GM21619 (cell line): ENCODE measurements at regions not wholly inside any gene's neighbourhood (a gene's known extent, or its start where the extent isn't known, plus 50 kb on each side); places are given as distances from the start of the nearest gene placed in this dataset.
"Not testable (repeated sequence)": the region's sequence is repeated elsewhere in the genome, so short reads cannot be mapped to it uniquely, and the experiment has no call there.

Experiments used
- ATAC-seq: cut with Tn5 transposase; IDR thresholded peaks from one replicate; pipeline ENCODE4 v1.9.1; 2021; ENCODE audit not compliant: unreplicated experiment

GRCh38 chr4:154907345-154908045 is 126.4 kb downstream of the RBM46 start:
- ATAC-seq, result not testable (repeated sequence)

- ATAC-seq, result no peak
Observed at GRCh38 chr4:154908168-154908567, 127.1 kb downstream of the RBM46 start.

- ATAC-seq, result no peak
Observed at GRCh38 chr4:154911097-154911496, 130.0 kb downstream of the RBM46 start.

- ATAC-seq, result no peak
Observed at GRCh38 chr4:154911608-154912098, 130.6 kb downstream of the RBM46 start.

GRCh38 chr4:154916068-154916467 is 135.0 kb downstream of the RBM46 start:
- no peak for ATAC-seq

DNA sequence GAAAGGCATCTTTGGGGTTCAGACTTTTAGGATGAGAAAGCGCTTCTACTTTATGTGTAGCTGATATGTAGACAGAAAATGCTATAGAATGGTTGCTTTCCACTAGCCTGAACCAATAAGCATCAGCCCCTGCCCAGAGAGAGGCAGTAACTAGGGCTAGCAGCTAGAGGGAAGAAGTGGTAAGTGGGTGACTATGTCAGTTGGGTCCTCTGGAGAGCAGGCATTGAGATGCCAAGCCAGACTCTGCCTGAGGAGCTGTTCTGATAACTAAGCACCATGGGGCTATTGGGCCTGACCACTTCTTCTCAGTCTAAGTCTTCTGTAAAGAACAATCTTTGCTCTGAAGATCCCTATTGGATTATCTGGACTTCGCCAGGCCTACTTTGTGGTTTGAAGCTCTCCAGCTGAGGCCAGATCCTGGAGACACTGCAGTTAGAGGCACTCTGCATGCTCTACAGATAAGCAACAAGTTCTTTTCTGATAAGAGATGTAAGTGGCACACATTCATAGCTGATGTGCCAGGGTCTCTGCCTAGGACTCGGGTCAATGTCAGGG is 146.1 kb downstream of the RBM46 start:
- ATAC-seq, result no peak

DNA sequence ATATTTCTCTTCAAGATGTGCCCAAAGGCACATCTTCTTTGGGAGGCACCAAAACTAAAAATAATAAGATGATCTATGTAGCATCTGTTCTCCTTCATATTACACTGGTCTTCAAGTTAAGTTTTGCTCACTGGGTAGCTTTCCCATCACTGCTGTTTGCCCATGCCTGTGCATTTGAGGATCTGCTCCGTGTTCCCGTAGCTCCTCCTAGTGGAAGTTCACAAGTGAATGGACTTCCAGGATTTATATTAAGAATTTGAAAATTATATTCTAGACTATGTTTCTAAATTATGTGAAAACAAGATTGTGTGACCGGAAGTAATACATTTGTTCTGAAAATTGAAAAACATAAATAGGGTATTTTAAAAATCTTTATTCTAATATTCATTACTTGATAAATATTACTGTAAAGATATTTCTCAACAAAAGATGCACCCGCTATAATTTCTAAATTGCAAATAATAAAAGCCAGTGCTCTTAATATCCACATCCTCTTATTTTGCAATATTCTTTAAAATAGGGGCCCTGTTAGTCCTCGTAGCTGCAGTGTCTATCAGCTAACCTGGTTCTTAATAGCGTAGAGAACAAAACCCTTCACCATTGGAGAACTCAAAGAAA is 147.7 kb downstream of the RBM46 start:
- ATAC-seq, result no peak

GRCh38 chr4:154936873-154937272 is 155.8 kb downstream of the RBM46 start:
- ATAC-seq, result no peak

DNA sequence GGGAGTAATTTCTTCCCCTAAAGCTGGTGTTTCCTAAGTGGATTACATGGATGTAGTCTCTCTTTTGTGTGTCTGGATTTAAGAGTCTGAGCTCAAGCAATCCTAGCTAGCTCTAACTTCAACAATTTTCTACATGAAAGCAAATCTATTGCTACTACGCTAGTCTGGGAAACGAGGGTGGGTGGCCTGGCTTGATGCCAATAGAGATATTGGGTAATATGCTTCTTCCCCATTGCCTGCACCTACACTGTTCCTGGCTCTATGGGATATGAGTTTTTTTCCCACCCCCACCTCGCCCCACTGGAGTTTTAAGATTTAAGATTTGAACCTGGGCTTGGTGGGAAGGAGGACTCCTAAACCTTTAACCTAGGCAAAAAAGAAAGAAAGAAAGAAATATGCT is 158.8 kb downstream of the RBM46 start:
- no peak for ATAC-seq

GRCh38 chr4:154942176-154942575 is 161.1 kb downstream of the RBM46 start:
- no peak for ATAC-seq

GRCh38 chr4:154944996-154945395 is 163.9 kb downstream of the RBM46 start:
- ATAC-seq, result no peak

GRCh38 chr4:154946113-154946512 is 165.0 kb downstream of the RBM46 start:
- no peak for ATAC-seq

DNA sequence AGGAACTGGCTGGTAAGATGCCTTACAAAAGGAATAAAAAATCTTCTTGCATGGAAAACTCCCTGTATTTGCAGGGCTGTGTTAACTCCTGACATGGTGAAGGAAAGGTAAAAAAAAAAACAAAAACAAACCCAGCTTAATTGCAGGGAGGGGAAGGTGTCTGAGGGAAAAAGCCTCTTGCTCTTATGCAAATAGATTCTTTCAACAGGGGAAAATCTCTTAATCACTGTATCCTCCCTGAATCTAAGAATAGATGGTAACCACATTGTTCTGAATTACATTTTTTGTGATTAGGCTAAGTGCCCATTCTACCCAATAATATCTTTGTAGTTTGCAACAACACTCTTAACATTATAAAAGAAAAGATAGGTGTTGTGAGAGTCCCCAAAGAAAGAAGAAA is 172.6 kb downstream of the RBM46 start:
- ATAC-seq, result no peak

DNA sequence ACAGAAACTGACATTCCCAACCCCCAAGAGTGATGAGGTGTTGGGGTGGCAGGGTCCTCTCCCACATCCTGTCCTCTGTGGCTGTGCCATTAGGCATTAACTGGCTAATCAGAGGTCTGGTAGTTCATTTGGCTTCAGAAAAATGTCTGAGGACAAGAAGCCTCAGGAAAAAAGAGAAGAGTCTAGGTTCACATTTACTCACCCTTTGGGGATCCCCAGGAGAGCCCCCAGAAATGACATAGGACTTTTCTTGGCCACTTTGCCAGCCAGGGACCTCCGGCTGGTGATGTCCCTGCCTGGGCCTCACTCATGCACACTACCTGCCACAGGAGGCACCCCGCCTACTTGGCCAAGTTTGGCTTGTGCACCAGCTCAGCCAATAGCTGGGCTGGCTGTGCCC is 173.0 kb downstream of the RBM46 start:
- ATAC-seq, result no peak

- no peak for ATAC-seq
Observed at GRCh38 chr4:154958121-154958520, 177.0 kb downstream of the RBM46 start.

DNA sequence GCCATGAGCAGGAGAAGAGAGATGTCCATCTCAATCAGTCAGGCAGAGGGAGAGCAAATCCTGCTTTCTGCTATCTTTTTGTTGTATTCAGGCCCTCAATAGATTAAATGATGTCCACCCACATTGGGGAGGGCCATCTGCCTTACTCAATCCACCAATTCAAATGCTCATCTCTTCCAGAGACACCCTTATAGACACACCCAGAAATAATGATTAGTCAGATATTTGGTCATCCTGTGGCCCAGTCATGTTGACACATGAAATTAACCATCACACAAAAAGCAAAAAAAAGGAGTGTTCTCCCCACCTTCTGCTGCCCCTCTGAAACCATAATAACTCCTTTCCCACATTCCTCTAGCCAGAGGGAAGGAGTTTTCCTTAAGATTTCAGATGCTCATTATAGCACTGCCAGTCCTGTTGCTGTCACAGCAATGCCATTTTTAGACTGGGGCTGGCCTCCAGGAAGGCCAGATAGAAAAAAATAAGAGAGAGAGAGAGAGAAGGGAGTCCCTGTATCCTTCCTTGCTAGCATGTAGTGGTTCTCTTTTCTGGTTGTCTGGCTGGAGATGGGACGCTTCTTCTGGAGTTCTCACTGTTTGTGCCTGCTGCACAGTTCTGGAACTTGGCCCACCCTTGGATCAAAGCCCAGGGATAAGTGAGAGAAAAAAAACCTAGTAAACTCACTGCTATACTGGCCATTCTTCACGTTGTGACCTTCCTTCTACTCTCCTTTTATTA is 177.7 kb downstream of the RBM46 start:
- no peak for ATAC-seq

- no peak for ATAC-seq
Observed at GRCh38 chr4:154959756-154960155, 178.7 kb downstream of the RBM46 start.

DNA sequence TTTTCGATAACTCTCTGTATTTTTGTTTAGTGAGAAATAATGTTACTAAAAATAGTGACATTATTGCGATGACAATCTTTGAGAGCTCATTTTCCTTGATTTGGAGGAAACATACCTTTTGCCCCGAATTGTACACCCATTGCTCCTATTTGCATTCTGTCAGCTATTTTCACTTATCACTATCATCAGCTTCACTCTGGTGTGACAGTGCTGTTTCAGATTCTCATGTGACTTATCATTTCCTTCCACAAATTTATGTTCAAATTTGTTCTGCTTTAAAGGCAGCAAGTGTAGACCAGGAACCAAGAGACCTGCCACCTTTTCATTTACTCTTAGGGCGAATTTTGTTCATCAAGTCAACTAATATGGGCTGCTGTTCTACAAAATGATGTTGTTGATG is 179.4 kb downstream of the RBM46 start:
- peak; percentile 50 for ATAC-seq

DNA sequence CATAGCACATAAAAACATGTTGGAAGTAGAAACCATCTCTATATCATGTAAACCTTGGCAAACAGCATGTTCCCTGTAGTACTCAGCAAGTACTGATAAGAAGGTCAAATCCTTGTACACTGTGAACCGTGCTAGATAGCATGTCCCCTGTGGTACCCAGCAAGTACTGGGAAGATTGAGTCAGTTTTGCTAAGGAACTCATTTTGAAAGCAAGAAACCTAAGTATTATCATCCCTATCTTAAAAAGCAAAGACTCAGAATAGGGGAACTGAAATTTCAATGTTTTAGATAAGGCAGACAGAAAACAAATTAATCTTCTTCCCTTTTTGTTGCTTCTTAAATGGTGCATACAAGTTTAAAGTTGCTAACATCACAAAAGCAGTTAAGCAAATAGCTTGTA is 180.2 kb downstream of the RBM46 start:
- peak; percentile 95 for ATAC-seq

DNA sequence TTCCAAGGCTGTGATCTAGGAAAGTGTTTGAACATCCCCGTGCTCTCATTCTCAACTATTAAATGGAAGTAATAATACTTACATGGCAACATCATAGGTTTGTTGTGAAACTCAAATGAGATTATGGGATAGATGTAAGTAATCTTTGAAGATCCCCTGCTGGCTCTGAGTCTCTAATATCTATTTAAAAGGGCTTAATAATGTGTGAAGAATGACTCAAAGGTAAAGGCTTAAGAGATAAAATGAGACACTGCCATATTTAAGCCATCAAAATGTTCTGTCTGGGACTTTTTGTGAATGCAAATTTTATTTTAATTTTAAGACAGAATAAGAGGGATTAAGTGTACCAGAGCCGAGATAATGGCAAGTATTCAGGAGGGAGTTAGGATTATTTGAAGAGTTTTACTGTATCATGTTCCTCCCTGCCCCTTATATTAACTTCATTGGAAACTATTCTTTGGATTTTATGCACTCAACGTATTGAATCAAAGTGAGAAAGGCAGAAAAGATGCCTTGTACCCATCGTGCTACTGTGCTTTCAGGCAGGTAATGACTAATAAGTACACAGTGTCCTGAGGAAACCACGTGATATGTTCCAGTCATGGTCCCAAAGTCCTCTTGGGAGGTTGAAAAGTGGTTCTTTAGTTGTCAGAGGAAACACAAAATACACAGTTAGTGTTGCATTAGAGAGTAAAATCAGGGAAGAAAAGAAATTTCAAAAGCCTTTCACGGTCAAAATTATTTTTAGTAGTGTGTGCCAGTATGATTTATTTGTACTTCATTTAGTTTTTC is 192.4 kb downstream of the RBM46 start:
- no peak for ATAC-seq

DNA sequence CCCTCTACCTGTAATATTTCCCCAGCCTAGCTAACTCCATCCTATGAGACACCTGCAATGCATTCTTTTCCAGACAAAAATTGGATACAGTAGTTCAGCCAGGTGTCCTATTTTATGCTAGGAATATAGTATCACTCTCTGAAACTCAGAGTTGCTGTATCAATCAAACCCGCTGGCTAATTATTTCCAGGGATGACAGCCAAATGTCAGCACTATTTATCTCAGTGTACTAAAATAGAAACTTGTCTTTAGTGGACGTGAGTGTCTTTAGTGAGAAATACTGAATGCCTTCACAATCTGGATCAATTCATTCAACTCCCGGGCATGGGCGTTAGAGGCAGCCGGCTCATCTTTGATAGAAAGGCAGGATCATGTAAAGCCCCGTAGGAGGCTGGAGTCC is 196.2 kb downstream of the RBM46 start:
- ATAC-seq, result no peak
